ENCODE measurements at regions not wholly inside any gene's neighbourhood (a gene's known extent, or its start where the extent isn't known, plus 50 kb on each side); places are given as distances from the start of the nearest gene placed in this dataset.

- TF ChIP-seq ZNF211 (tag by site-specific recombination; IDR thresholded peaks at IDR 0.05; ENCODE audit: low read depth) (no peak), CTCF (tag by site-specific recombination; IDR thresholded peaks at IDR 0.05) (no peak), ZBTB17 (tag by site-specific recombination; IDR thresholded peaks at IDR 0.05) (no peak), MYNN (tag by site-specific recombination; IDR thresholded peaks at IDR 0.05; ENCODE audit: borderline replicate concordance) (no peak), TCF7L2 (IDR thresholded peaks at IDR 0.05; ENCODE audit: borderline replicate concordance, low read depth, low read length) (no peak), ATF2 (tag by site-specific recombination; IDR thresholded peaks at IDR 0.05; ENCODE audit: low read depth) (no peak), TRIM28 (IDR thresholded peaks at IDR 0.05; ENCODE audit: borderline replicate concordance, low read length) (no peak), ZNF302 (tag by site-specific recombination; IDR thresholded peaks at IDR 0.05; ENCODE audit: low read depth) (no peak), ZBTB26 (tag by site-specific recombination; optimal IDR thresholded peaks at IDR 0.05) (no peak), ZNF169 (tag by site-specific recombination; IDR thresholded peaks at IDR 0.05) (no peak), ZNF174 (tag by site-specific recombination; IDR thresholded peaks at IDR 0.05) (no peak), ZBTB21 (tag by site-specific recombination; IDR thresholded peaks at IDR 0.05) (no peak), SCRT2 (tag by site-specific recombination; IDR thresholded peaks at IDR 0.05) (no peak)
Measured at GRCh38 chr5:102659151-102659550, 96.0 kb upstream of the PAM start.
